MM.1S (cell line): ENCODE measurements at regions not wholly inside any gene's neighbourhood (a gene's known extent, or its start where the extent isn't known, plus 50 kb on each side); places are given as distances from the start of the nearest gene placed in this dataset.
A peak's percentile ranks its signal among the peaks of the same experiment; 100 is the strongest.

Experiments used
- DNase-seq: peaks from one replicate; pipeline ENCODE4 v3.0.0-alpha.2; 2015
- H2AFZ ChIP-seq: fragments of 300-600 bp; sonication (generic); 2 replicates; pipeline ENCODE4 v1.6.0; 2016; ENCODE audit warnings: antibody characterized with exemption, low read length
- H3F3A ChIP-seq: fragments of 300-600 bp; sonication (generic); 2 replicates; pipeline ENCODE4 v1.6.1; 2016; ENCODE audit warnings: mild to moderate bottlenecking, antibody characterized with exemption, low read length, moderate library complexity, mixed read lengths; ENCODE audit not compliant: insufficient read depth
- H3K27ac ChIP-seq: fragments of 300-600 bp; sonication (generic); 2 replicates; pipeline ENCODE4 v1.5.1; 2016; ENCODE audit warnings: mild to moderate bottlenecking, low read length
- H3K27me3 ChIP-seq: fragments of 300-600 bp; sonication (generic); replicated peaks from 2 replicates; pipeline ENCODE4 v1.6.0; 2016; ENCODE audit warnings: low read length; ENCODE audit not compliant: insufficient read depth
- H3K36me3 ChIP-seq: fragments of 300-600 bp; sonication (generic); replicated peaks from 2 replicates; pipeline ENCODE4 v1.6.1; 2016; ENCODE audit warnings: mild to moderate bottlenecking, low read length, mixed read lengths; ENCODE audit not compliant: insufficient read depth
- H3K4me1 ChIP-seq: fragments of 300-600 bp; sonication (generic); 2 replicates; pipeline ENCODE4 v1.6.1; 2016; ENCODE audit warnings: low read length, mixed read lengths
- H3K4me2 ChIP-seq: fragments of 300-600 bp; sonication (generic); 2 replicates; pipeline ENCODE4 v1.6.0; 2016; ENCODE audit warnings: low read depth, low read length
- H3K4me3 ChIP-seq: fragments of 300-600 bp; sonication (generic); 2 replicates; pipeline ENCODE4 v1.5.1; 2016; ENCODE audit warnings: low read length, mixed read lengths
- H3K79me2 ChIP-seq: fragments of 300-600 bp; sonication (generic); 2 replicates; pipeline ENCODE4 v1.6.1; 2016; ENCODE audit warnings: mixed run types, low read length, mixed read lengths
- H3K9ac ChIP-seq: fragments of 300-600 bp; sonication (generic); 2 replicates; pipeline ENCODE4 v1.6.1; 2016; ENCODE audit warnings: low read length, mixed read lengths
- H3K9me2 ChIP-seq: fragments of 300-600 bp; sonication (generic); replicated peaks from 2 replicates; pipeline ENCODE4 v1.6.1; 2016; ENCODE audit warnings: mild to moderate bottlenecking, low read length, mixed read lengths; ENCODE audit not compliant: insufficient read depth
- H3K9me3 ChIP-seq: fragments of 300-600 bp; sonication (generic); replicated peaks from 2 replicates; pipeline ENCODE4 v1.6.1; 2016; ENCODE audit warnings: mild to moderate bottlenecking, low read length, mixed read lengths; ENCODE audit not compliant: insufficient read depth
- H4K20me1 ChIP-seq: fragments of 300-600 bp; sonication (generic); 2 replicates; pipeline ENCODE4 v1.6.1; 2016; ENCODE audit warnings: mild to moderate bottlenecking, low read length, moderate library complexity, mixed read lengths; ENCODE audit not compliant: insufficient read depth
- CTCF ChIP-seq: fragments of 300-600 bp; sonication (generic); IDR thresholded peaks from 2 replicates; pipeline ENCODE4 v1.5.1; 2016; ENCODE audit warnings: antibody characterized with exemption, low read length, mixed read lengths
- EZH2 ChIP-seq: fragments of 300-600 bp; sonication (generic); optimal IDR thresholded peaks from 2 replicates; pipeline ENCODE3; 2017; ENCODE audit warnings: low read depth, mild to moderate bottlenecking, antibody characterized with exemption, low read length, mixed read lengths
- EZH2phosphoT487 ChIP-seq: fragments of 300-600 bp; sonication (generic); IDR thresholded peaks from 2 replicates; pipeline ENCODE4 v1.6.1; 2018; ENCODE audit warnings: antibody characterized with exemption, low read length

DNA sequence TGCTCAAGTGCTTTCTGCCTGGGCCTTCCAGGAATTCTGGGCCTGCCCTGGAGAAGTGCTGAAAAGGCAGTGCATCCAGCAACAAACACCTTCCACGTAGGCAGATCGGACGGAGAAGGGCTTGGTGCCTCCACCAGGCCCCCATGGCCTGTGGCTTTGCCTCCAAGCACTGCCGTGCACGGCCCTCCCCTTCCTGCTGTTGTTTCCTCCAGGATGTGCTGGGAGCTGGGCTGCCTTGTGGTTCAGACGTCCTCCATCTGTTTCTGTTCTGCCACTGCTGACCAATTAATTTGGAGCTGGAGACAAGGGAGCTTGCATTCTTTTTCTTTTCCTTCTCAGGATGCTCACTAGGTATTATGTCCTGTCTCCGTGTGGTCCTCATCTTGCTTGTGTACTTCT is 197.0 kb downstream of the HRH4 start:
- DNase-seq, result no peak
- H3K4me1 ChIP-seq, result peaks cover 13% of the 10 kb centered on the region

DNA sequence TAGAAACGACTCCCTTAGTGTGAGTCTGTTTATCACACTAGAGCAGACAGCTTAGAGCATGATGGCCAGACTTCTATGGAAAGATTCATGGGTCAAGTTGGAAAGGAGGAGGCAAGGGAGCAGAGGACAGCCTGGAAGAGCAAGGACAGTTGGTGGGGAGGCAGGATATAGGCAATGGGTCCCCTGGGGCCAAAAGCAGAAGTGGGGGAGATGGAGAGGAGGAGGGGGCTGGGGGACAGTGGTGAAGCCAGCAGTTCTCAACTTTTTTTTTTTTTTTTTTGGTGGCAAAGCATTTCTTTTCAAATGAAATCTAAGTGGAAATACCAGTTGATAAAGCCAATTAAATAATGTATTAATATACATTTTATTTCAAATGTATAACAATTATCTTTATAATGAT is 197.9 kb downstream of the HRH4 start:
- peaks cover 18% of the 10 kb centered on the region for H3K27me3 ChIP-seq
- peaks cover 16% of the 10 kb centered on the region for H3F3A ChIP-seq
- TF ChIP-seq EZH2phosphoT487 (no peak), CTCF (no peak)
- no peak overlapping the region for H3K4me2 ChIP-seq
- no peaks in the 10 kb centered on the region for H3K79me2 ChIP-seq
- H3K9me2 ChIP-seq, result no peaks in the 10 kb centered on the region
- no peaks in the 10 kb centered on the region for H3K9me3 ChIP-seq
- DNase-seq, result no peak
- H4K20me1 ChIP-seq, result no peaks in the 10 kb centered on the region
- H3K9ac ChIP-seq, result no peak overlapping the region
- no peak overlapping the region for H2AFZ ChIP-seq
- H3K4me3 ChIP-seq, result no peak overlapping the region
- H3K27ac ChIP-seq, result no peak overlapping the region
- H3K36me3 ChIP-seq, result no peaks in the 10 kb centered on the region
- peaks cover 13% of the 10 kb centered on the region for H3K4me1 ChIP-seq

More for the DNA sequence above, 197.0 kb downstream of the HRH4 start:
- TF ChIP-seq CTCF (no peak), EZH2phosphoT487 (no peak), EZH2 (no peak)
- Histone ChIP-seq H3K79me2 (no peaks in the 10 kb centered on the region), H3K36me3 (no peaks in the 10 kb centered on the region), H3K27me3 (peaks cover 11% of the 10 kb centered on the region), H2AFZ (no peak overlapping the region), H4K20me1 (no peaks in the 10 kb centered on the region), H3K4me3 (no peak overlapping the region), H3K9ac (no peak overlapping the region), H3F3A (peaks cover 16% of the 10 kb centered on the region), H3K27ac (no peak overlapping the region), H3K9me3 (no peaks in the 10 kb centered on the region), H3K9me2 (no peaks in the 10 kb centered on the region), H3K4me2 (no peak overlapping the region)

GRCh38 chr18:24659827-24660720 is 199.6 kb downstream of the HRH4 start:
- Histone ChIP-seq H3K36me3 (no peaks in the 10 kb centered on the region), H3K79me2 (no peaks in the 10 kb centered on the region), H3K4me1 (peaks cover 13% of the 10 kb centered on the region), H4K20me1 (no peaks in the 10 kb centered on the region), H3K4me2 (peak overlapping the region; percentile 45), H3K4me3 (peak overlapping the region; percentile 51), H2AFZ (0 out of 2 replicates have a peak overlapping the region, but pooled peaks have one; percentile 1), H3K9me2 (no peaks in the 10 kb centered on the region), H3K9me3 (no peaks in the 10 kb centered on the region), H3F3A (peaks cover 16% of the 10 kb centered on the region), H3K9ac (no peak overlapping the region), H3K27me3 (peaks cover 23% of the 10 kb centered on the region), H3K27ac (peak overlapping the region; percentile 38; the same call in 1 of the 2 replicates)
- DNase-seq, result peak; percentile 91
- TF ChIP-seq CTCF (no peak), EZH2phosphoT487 (no peak), EZH2 (no peak)
